OCI-LY7 (cell line): ENCODE measurements at regions not wholly inside any gene's neighbourhood (a gene's known extent, or its start where the extent isn't known, plus 50 kb on each side); places are given as distances from the start of the nearest gene placed in this dataset.

ENCODE experiments used
- BruUV-seq: library from RNA; stranded (reverse); fragments of 400-500 nt; replicated peaks from 2 replicates; lab custom pipeline; 2021; lab: Mats Ljungman, UMichigan
- CTCF ChIA-PET: fragments of 300-600 bp; sonication (Branson Sonifier 250); formaldehyde crosslinking; loops from one replicate; lab custom pipeline; 2022; ENCODE audit warnings: antibody characterized with exemption; ENCODE audit not compliant: unreplicated experiment; lab: Charles Lee
- POLR2A ChIA-PET: fragments of 300-600 bp; sonication (Branson Sonifier 250); formaldehyde crosslinking; loops from one replicate; lab custom pipeline; 2022; ENCODE audit warnings: antibody characterized with exemption; lab: Charles Lee
- DNase-seq: peaks from one replicate; pipeline ENCODE4 v3.0.0-alpha.2; 2015; ENCODE audit warnings: low spot score
- H2AFZ ChIP-seq: fragments of 200-600 bp; sonication (generic), shearing (Covaris generic); 2 replicates; pipeline ENCODE4 v1.6.1; 2014; ENCODE audit warnings: mild to moderate bottlenecking, antibody characterized with exemption, low read length, moderate library complexity
- H3K27ac ChIP-seq: fragments of 200-600 bp; sonication (generic); 2 replicates; pipeline ENCODE4 v1.5.1; 2014; ENCODE audit warnings: mixed run types, low read depth, mild to moderate bottlenecking, moderate library complexity, low read length, inconsistent platforms; ENCODE audit not compliant: poor library complexity, severe bottlenecking
- H3K36me3 ChIP-seq: fragments of 200-600 bp; sonication (generic); 2 replicates; pipeline ENCODE4 v1.6.1; 2014; ENCODE audit warnings: mild to moderate bottlenecking, antibody characterized with exemption, low read length, moderate library complexity, mixed read lengths; ENCODE audit not compliant: insufficient read depth
- H3K4me1 ChIP-seq: fragments of 200-600 bp; sonication (generic); 2 replicates; pipeline ENCODE4 v1.5.1; 2014; ENCODE audit warnings: mild to moderate bottlenecking, low read length; ENCODE audit not compliant: insufficient read depth, poor library complexity, severe bottlenecking
- H3K4me2 ChIP-seq: fragments of 200-600 bp; sonication (generic); 2 replicates; pipeline ENCODE4 v1.6.1; 2014; ENCODE audit warnings: mild to moderate bottlenecking, low read length
- H3K4me3 ChIP-seq: fragments of 200-600 bp; sonication (generic); 2 replicates; pipeline ENCODE4 v1.5.1; 2014; ENCODE audit warnings: mild to moderate bottlenecking, low read depth, low read length; ENCODE audit not compliant: poor library complexity, severe bottlenecking
- H3K79me2 ChIP-seq: fragments of 200-600 bp; sonication (generic); 2 replicates; pipeline ENCODE4 v1.6.1; 2016; ENCODE audit warnings: low read depth, mild to moderate bottlenecking, low read length, moderate library complexity, mixed read lengths; ENCODE audit not compliant: insufficient read depth
- H3K9me2 ChIP-seq: fragments of 200-600 bp; sonication (generic); 2 replicates; pipeline ENCODE4 v1.6.1; 2016; ENCODE audit warnings: mild to moderate bottlenecking, low read length, mixed read lengths; ENCODE audit not compliant: insufficient read depth
- H3K9me3 ChIP-seq: fragments of 200-600 bp; sonication (generic); 2 replicates; pipeline ENCODE4 v1.6.1; 2014; ENCODE audit warnings: mild to moderate bottlenecking, mixed run types, low read length, mixed read lengths
- H4K20me1 ChIP-seq: fragments of 200-600 bp; sonication (generic); 2 replicates; pipeline ENCODE4 v1.6.1; 2014; ENCODE audit warnings: mild to moderate bottlenecking, antibody characterized with exemption, low read length, moderate library complexity, mixed read lengths; ENCODE audit not compliant: insufficient read depth
- EZH2phosphoT487 ChIP-seq: fragments of 200-600 bp; sonication (generic); IDR thresholded peaks from 2 replicates; pipeline ENCODE4 v1.6.1; 2018; ENCODE audit warnings: low read depth, borderline replicate concordance, mild to moderate bottlenecking, mixed run types, antibody characterized with exemption, low read length, moderate library complexity, mixed read lengths
- intact Hi-C: fragments of 100-400 bp; cut with micrococcal nuclease; formaldehyde crosslinking; loops from one replicate; pipeline ENCODE4 v1.10.0; 2022; ENCODE audit not compliant: unreplicated experiment
- TF ChIP-seq, protein P1 (sequence below): fragments of 200-600 bp; sonication (generic); conservative IDR thresholded peaks from 2 replicates; pipeline ENCODE4 v1.5.1; 2014; ENCODE audit warnings: mild to moderate bottlenecking, antibody characterized with exemption, low read length, moderate library complexity, mixed read lengths

DNA sequence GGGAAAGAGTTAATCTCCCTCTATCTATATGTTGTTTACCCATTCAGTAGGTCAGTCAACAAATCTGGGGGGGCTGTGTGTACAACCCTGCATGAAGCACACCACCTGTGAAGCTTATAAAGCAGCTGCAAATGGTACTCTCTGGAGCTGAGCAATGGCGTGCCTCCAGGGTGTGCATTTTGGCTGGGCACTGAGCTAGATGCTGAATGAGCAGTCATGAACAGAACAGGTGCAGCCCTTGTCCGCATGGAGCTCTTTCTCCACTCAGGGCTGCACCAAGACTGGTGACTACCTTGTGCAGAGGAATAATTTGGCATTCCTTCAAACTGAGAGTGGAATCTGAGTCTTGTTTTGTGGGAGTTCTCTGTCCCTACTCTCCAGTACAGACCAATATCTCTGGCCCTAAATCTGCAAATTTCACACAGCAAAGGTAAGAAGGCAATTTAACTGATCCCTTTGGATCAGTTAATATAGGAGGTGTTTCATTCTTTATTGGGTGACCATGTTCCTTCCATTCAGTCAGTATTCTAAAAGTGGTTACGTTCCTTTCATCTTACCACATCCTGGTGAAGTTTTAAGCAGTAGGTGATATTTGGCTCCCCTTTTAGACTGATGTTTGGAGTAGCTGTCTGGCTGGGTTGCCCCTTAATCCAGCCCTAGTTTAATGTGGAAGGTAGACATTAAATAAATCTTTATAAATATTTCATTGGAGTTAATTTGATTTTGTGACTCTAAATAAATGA is 76.0 kb downstream of the GPR88 start:
- Histone ChIP-seq H4K20me1 (no peaks in the 10 kb centered on the region), H3K9me2 (no peaks in the 10 kb centered on the region), H3K4me3 (no peak overlapping the region), H3K4me2 (no peak overlapping the region), H3K79me2 (no peaks in the 10 kb centered on the region), H3K4me1 (no peaks in the 10 kb centered on the region), H3K36me3 (no peaks in the 10 kb centered on the region), H3K9me3 (no peaks in the 10 kb centered on the region), H2AFZ (no peak overlapping the region), H3K27ac (no peak overlapping the region)
- POLR2A ChIA-PET, result no interaction called here
- CTCF ChIA-PET, result no interaction called here
- DNase-seq, result no peak
- intact Hi-C loops, result no loop called here
- BruUV-seq, result no TSS peak
- no peak for TF ChIP-seq EZH2phosphoT487
- TF ChIP-seq, protein P1, sequence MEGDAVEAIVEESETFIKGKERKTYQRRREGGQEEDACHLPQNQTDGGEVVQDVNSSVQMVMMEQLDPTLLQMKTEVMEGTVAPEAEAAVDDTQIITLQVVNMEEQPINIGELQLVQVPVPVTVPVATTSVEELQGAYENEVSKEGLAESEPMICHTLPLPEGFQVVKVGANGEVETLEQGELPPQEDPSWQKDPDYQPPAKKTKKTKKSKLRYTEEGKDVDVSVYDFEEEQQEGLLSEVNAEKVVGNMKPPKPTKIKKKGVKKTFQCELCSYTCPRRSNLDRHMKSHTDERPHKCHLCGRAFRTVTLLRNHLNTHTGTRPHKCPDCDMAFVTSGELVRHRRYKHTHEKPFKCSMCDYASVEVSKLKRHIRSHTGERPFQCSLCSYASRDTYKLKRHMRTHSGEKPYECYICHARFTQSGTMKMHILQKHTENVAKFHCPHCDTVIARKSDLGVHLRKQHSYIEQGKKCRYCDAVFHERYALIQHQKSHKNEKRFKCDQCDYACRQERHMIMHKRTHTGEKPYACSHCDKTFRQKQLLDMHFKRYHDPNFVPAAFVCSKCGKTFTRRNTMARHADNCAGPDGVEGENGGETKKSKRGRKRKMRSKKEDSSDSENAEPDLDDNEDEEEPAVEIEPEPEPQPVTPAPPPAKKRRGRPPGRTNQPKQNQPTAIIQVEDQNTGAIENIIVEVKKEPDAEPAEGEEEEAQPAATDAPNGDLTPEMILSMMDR, result no peak

DNA sequence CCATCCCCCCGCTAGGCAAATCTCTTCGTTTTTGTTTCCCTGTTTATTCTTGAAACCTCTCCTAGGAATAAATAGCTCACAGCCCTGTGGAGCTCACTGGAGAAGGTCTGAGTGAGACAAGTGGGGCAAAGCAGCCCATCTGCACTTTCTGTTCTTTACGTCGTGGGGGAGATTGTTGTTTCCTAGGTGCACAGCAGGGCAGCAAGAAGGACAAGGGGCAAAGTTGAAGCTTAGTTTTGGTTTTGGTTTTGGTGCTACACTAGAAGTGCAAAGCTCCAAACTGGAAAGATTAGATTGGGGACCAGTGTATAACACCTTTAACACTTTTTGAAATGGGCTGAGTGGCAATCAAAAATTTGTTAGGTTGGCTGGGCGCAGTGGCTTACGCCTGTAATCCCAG is 76.6 kb downstream of the GPR88 start:
- intact Hi-C loops, result no loop called here
- H3K79me2 ChIP-seq, result no peaks in the 10 kb centered on the region
- BruUV-seq, result no TSS peak
- H4K20me1 ChIP-seq, result no peaks in the 10 kb centered on the region
- TF ChIP-seq, protein P1, result no peak
- TF ChIP-seq EZH2phosphoT487, result no peak
- no peaks in the 10 kb centered on the region for H3K4me1 ChIP-seq
- no peak overlapping the region for H3K27ac ChIP-seq
- H2AFZ ChIP-seq, result no peak overlapping the region
- ChIA-PET CTCF (no interaction called here), POLR2A (no interaction called here)
- H3K4me3 ChIP-seq, result no peak overlapping the region
- no peaks in the 10 kb centered on the region for H3K9me3 ChIP-seq
- no peaks in the 10 kb centered on the region for H3K9me2 ChIP-seq
- no peak overlapping the region for H3K4me2 ChIP-seq
- no peaks in the 10 kb centered on the region for H3K36me3 ChIP-seq
- DNase-seq, result no peak

DNA sequence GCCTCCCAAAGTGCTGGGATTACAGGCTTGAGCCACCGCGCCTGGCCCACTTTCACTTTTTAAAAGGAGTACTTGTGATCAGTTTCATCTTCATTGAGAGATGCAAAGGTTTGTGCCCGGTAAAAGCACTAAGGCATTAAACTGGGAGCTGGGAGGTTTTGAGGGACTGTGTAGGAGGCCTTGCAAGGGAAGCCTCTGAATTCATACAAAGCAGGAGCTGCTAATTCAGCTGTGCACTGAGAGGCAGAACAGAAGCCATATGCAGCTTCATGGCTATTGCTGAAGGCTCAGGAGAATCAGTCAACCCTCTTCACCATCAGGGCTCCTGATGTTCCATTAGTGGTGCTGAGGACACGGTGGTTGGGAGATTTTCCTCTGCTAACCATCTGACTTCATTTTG is 77.7 kb downstream of the GPR88 start:
- H3K27ac ChIP-seq, result no peak overlapping the region
- no peaks in the 10 kb centered on the region for H4K20me1 ChIP-seq
- H3K4me3 ChIP-seq, result no peak overlapping the region
- intact Hi-C loops, result no loop called here
- TF ChIP-seq, protein P1, result no peak
- TF ChIP-seq EZH2phosphoT487, result no peak
- no peaks in the 10 kb centered on the region for H3K9me2 ChIP-seq
- no peak overlapping the region for H3K4me2 ChIP-seq
- POLR2A ChIA-PET, result interaction anchor here (0.5 to 0.7 kb wide), 2 partner anchors 40 to 135 kb away, joined by 3 to 6 read pairs; no protein-coding TSS in a partner anchor
- H3K9me3 ChIP-seq, result no peaks in the 10 kb centered on the region
- no peaks in the 10 kb centered on the region for H3K4me1 ChIP-seq
- CTCF ChIA-PET, result no interaction called here
- DNase-seq, result no peak
- no peaks in the 10 kb centered on the region for H3K36me3 ChIP-seq
- H2AFZ ChIP-seq, result no peak overlapping the region
- H3K79me2 ChIP-seq, result no peaks in the 10 kb centered on the region
- BruUV-seq, result no TSS peak
